ENCODE measurements at regions not wholly inside any gene's neighbourhood (a gene's known extent, or its start where the extent isn't known, plus 50 kb on each side); places are given as distances from the start of the nearest gene placed in this dataset.

DNA sequence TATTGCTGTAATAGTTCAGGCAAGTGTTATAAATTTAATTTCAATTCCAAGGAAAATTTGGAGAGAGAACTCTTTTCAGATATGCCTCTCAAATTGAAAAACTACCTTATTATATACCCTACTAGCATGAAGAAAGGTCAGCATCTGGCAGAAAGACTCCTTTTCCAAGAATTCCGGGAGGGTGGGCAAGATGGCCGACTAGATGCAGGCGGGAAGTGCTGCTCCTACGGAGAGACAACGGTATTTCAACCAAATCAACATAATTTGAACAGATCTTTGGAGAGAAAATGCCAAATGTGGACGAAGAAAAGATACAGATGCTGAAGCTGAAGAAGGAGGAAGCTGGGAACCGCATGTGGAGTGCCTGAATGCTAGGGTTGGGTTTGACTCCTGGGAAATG is 53.8 kb upstream of the INTU start:
- TF ChIP-seq GATA2 (IDR thresholded peaks at IDR 0.05; ENCODE audit: low read depth, low read length) (no peak), GATA3 (IDR thresholded peaks at IDR 0.05; ENCODE audit: low read depth, low read length) (no peak)

Data from SH-SY5Y (cell line).